ENCODE measurements at regions not wholly inside any gene's neighbourhood (a gene's known extent, or its start where the extent isn't known, plus 50 kb on each side); places are given as distances from the start of the nearest gene placed in this dataset.

DNA sequence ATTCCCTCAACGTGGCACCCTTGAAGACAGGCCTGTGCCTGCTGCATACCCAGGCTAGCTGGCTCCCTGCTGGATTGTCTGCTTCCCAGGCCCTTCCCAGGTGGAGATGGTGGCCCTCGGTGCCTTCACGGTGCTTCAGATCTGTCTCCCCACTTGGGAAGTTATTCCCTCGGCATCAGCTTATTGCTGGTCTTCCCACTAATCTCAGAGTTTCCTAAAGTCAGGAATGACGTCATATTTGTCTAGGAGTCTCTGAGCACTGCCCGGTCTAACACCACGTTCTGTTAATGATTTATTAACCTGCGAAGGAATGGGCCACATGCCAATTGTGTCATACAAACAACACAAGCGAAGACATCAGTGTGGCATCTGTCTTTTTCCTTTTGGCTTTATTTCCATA is 269.8 kb upstream of the ID2 start:
- Mint-ChIP-seq H3K9me3 (no peaks in the 10 kb centered on the region), H3K4me3 (no peak overlapping the region), H3K36me3 (ENCODE audit: low read depth) (no peaks in the 10 kb centered on the region), H3K27me3 (ENCODE audit: insufficient read depth) (no peaks in the 10 kb centered on the region), H3K27ac (no peak overlapping the region), H3K4me1 (peaks cover 7% of the 10 kb centered on the region)
- DNase-seq, result no peak
- Histone ChIP-seq H3K27me3 (ENCODE audit: control insufficient read depth, insufficient read depth, low read length, poor library complexity, severe bottlenecking) (no peaks in the 10 kb centered on the region), H3K9me3 (ENCODE audit: control insufficient read depth, low read length) (no peaks in the 10 kb centered on the region), H3K27ac (ENCODE audit: low read depth, low read length) (no peak overlapping the region), H3K4me3 (ENCODE audit: low read length) (no peak overlapping the region), H3K9ac (ENCODE audit: extremely low read depth, low read length, poor library complexity, severe bottlenecking) (no peak overlapping the region), H3K4me1 (ENCODE audit: control insufficient read depth, insufficient read depth, low read length) (no peaks in the 10 kb centered on the region), H3K36me3 (ENCODE audit: control insufficient read depth, insufficient read depth, low read length) (no peaks in the 10 kb centered on the region)
- TF ChIP-seq, protein P1, sequence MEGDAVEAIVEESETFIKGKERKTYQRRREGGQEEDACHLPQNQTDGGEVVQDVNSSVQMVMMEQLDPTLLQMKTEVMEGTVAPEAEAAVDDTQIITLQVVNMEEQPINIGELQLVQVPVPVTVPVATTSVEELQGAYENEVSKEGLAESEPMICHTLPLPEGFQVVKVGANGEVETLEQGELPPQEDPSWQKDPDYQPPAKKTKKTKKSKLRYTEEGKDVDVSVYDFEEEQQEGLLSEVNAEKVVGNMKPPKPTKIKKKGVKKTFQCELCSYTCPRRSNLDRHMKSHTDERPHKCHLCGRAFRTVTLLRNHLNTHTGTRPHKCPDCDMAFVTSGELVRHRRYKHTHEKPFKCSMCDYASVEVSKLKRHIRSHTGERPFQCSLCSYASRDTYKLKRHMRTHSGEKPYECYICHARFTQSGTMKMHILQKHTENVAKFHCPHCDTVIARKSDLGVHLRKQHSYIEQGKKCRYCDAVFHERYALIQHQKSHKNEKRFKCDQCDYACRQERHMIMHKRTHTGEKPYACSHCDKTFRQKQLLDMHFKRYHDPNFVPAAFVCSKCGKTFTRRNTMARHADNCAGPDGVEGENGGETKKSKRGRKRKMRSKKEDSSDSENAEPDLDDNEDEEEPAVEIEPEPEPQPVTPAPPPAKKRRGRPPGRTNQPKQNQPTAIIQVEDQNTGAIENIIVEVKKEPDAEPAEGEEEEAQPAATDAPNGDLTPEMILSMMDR (conservative IDR thresholded peaks at IDR 0.05), result no peak
- WGBS, 2 experiments (ENCODE audit: insufficient coverage in 1 of 2, insufficient read length in 1 of 2), result 94 to 96% methylated on average over 8 to 9 of the region's 9 CpGs

DNA sequence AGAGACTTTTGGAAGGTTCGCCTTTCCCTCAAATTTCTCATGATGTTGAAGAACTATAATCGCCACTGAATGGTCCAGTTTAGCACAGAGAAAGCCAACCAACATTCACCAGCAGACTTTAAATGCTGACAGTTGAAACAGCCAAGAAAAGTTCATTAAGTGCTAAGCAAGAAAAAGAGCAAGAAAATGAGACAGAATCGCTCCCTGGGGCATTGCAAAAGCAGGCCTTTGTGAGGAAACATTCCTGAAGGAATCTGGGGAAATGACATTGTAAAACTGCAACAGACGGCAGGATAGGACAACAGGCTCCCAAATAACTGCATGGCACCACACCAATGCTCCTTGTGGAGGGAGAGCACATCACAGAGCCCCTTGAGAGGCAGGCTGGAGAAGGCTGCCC is 269.3 kb upstream of the ID2 start:
- Histone ChIP-seq H3K36me3 (ENCODE audit: control insufficient read depth, insufficient read depth, low read length) (no peaks in the 10 kb centered on the region), H3K9ac (ENCODE audit: extremely low read depth, low read length, poor library complexity, severe bottlenecking) (no peak overlapping the region), H3K9me3 (ENCODE audit: control insufficient read depth, low read length) (no peaks in the 10 kb centered on the region), H3K4me3 (ENCODE audit: low read length) (no peak overlapping the region), H3K4me1 (ENCODE audit: control insufficient read depth, insufficient read depth, low read length) (no peaks in the 10 kb centered on the region), H3K27ac (ENCODE audit: low read depth, low read length) (no peak overlapping the region), H3K27me3 (ENCODE audit: control insufficient read depth, insufficient read depth, low read length, poor library complexity, severe bottlenecking) (no peaks in the 10 kb centered on the region)
- WGBS, 2 experiments (ENCODE audit: insufficient coverage in 1 of 2, insufficient read length in 1 of 2), result 84 to 88% methylated on average over 4 of the region's 4 CpGs
- H3K27me3 Mint-ChIP-seq (ENCODE audit: insufficient read depth), result no peaks in the 10 kb centered on the region
- H3K36me3 Mint-ChIP-seq (ENCODE audit: low read depth), result no peaks in the 10 kb centered on the region
- no peak overlapping the region for H3K27ac Mint-ChIP-seq
- TF ChIP-seq, protein P1 (conservative IDR thresholded peaks at IDR 0.05), result no peak
- no peak for DNase-seq
- H3K9me3 Mint-ChIP-seq, result no peaks in the 10 kb centered on the region
- peaks cover 7% of the 10 kb centered on the region for H3K4me1 Mint-ChIP-seq
- H3K4me3 Mint-ChIP-seq, result no peak overlapping the region

DNA sequence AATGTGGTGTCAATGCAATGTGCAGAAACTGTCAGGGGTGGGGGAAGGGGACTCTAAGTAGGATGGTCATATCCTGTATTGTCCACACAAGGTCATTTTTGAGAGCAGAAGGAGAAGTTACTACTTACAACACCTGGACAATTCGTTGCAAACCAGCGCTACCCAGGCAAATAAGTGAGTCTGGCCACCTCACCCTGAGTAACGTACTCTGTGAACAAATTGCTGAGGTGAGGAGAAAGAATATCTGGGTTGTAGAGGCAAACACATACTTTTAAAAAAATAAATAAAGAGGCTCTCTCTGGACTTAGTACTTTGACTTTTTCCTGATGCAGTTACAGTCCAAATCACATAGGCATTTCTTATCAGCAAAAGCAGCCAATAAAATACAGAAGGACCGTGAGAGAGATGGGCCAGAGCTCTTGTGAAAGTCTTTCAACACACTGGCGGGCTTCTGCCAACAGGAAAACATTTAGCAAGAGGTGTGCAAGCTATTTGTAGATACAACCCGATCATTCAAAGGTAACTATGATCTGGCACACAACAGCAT is 268.2 kb upstream of the ID2 start:
- no peak overlapping the region for H3K27ac ChIP-seq (ENCODE audit: low read depth, low read length)
- Mint-ChIP-seq H3K27me3 (ENCODE audit: insufficient read depth) (no peaks in the 10 kb centered on the region), H3K36me3 (ENCODE audit: low read depth) (no peaks in the 10 kb centered on the region), H3K9me3 (no peaks in the 10 kb centered on the region), H3K27ac (no peak overlapping the region), H3K4me1 (peaks cover 7% of the 10 kb centered on the region), H3K4me3 (no peak overlapping the region)
- TF ChIP-seq, protein P1 (conservative IDR thresholded peaks at IDR 0.05), result no peak
- no peak overlapping the region for H3K9ac ChIP-seq (ENCODE audit: extremely low read depth, low read length, poor library complexity, severe bottlenecking)
- DNase-seq, result no peak
- H3K27me3 ChIP-seq (ENCODE audit: control insufficient read depth, insufficient read depth, low read length, poor library complexity, severe bottlenecking), result no peaks in the 10 kb centered on the region
- H3K36me3 ChIP-seq (ENCODE audit: control insufficient read depth, insufficient read depth, low read length), result no peaks in the 10 kb centered on the region
- WGBS, 2 experiments (ENCODE audit: insufficient coverage in 1 of 2, insufficient read length in 1 of 2), result 86 to 92% methylated on average over 2 to 6 of the region's 6 CpGs
- H3K4me3 ChIP-seq (ENCODE audit: low read length), result no peak overlapping the region
- no peaks in the 10 kb centered on the region for H3K4me1 ChIP-seq (ENCODE audit: control insufficient read depth, insufficient read depth, low read length)
- no peaks in the 10 kb centered on the region for H3K9me3 ChIP-seq (ENCODE audit: control insufficient read depth, low read length)

Measured in endodermal cell (in vitro differentiated cells).